Progenitor cell of endocrine pancreas (in vitro differentiated cells): ENCODE measurements at regions not wholly inside any gene's neighbourhood (a gene's known extent, or its start where the extent isn't known, plus 50 kb on each side); places are given as distances from the start of the nearest gene placed in this dataset.

ENCODE experiments used
- DNase-seq: peaks from one replicate; pipeline ENCODE4 v3.0.0; 2021; ENCODE audit warnings: low spot score; ENCODE audit not compliant: unreplicated experiment
- H3K27ac Mint-ChIP-seq: 2 replicates; pipeline ENCODE4 v1.8.0; 2021; ENCODE audit warnings: mild to moderate bottlenecking, moderate library complexity, mixed read lengths
- H3K27me3 Mint-ChIP-seq: 2 replicates; pipeline ENCODE4 v1.8.0; 2021; ENCODE audit warnings: mixed read lengths
- H3K36me3 Mint-ChIP-seq: 2 replicates; pipeline ENCODE4 v1.8.0; 2022; ENCODE audit warnings: mixed read lengths; ENCODE audit not compliant: insufficient read depth
- H3K4me1 Mint-ChIP-seq: 2 replicates; pipeline ENCODE4 v1.8.0; 2021; ENCODE audit warnings: low read depth, mixed read lengths
- H3K4me3 Mint-ChIP-seq: 2 replicates; pipeline ENCODE4 v1.8.0; 2021; ENCODE audit warnings: low read depth, mild to moderate bottlenecking, moderate library complexity, mixed read lengths
- H3K9me3 Mint-ChIP-seq: 2 replicates; pipeline ENCODE4 v1.8.0; 2021; ENCODE audit warnings: low read depth, mixed read lengths
- CTCF ChIP-seq: fragments of 200-600 bp; sonication (generic); IDR thresholded peaks from one replicate; pipeline ENCODE4 v1.5.0; 2021; ENCODE audit warnings: antibody characterized with exemption, mild to moderate bottlenecking; ENCODE audit not compliant: unreplicated experiment

GRCh38 chr22:48212727-48213126 lies 1450.3 kb downstream of the TBC1D22A start:
- H3K4me1 Mint-ChIP-seq: no peaks in the 10 kb centered on the region
- no peak for TF ChIP-seq CTCF
- H3K36me3 Mint-ChIP-seq: no peaks in the 10 kb centered on the region
- H3K9me3 Mint-ChIP-seq: no peaks in the 10 kb centered on the region
- peaks cover 29% of the 10 kb centered on the region for H3K27me3 Mint-ChIP-seq
- DNase-seq: no peak
- H3K27ac Mint-ChIP-seq: no peak overlapping the region
- H3K4me3 Mint-ChIP-seq: no peak overlapping the region

GRCh38 chr22:48210812-48211211 lies 1448.4 kb downstream of the TBC1D22A start:
- no peak overlapping the region for H3K4me3 Mint-ChIP-seq
- DNase-seq: no peak
- no peak overlapping the region for H3K27ac Mint-ChIP-seq

DNA sequence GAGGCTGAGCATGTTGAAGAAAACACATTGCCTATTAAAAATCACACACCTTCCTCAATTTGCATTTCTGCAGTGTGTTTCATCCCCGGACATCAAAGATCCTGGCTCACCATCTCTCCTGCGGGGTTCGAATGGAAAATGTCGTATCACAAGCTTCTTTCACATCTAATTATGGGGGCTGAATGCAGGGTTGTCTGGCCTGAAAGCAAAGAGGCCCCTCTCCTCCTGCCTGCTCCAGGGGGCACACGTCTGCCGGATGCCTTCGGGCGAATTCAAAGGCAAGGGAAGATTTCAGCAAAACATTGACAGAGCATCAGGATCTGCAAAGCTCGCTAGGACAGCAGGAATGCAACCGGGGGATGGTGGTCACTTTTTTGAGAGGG lies 1447.7 kb downstream of the TBC1D22A start:
- Mint-ChIP-seq H3K4me3 (no peak overlapping the region), H3K9me3 (no peaks in the 10 kb centered on the region), H3K27ac (no peak overlapping the region), H3K36me3 (no peaks in the 10 kb centered on the region), H3K4me1 (no peaks in the 10 kb centered on the region), H3K27me3 (peaks cover 49% of the 10 kb centered on the region)
- TF ChIP-seq CTCF: no peak
- no peak for DNase-seq

More at GRCh38 chr22:48210812-48211211, 1448.4 kb downstream of the TBC1D22A start:
- Mint-ChIP-seq H3K4me1 (no peaks in the 10 kb centered on the region), H3K9me3 (no peaks in the 10 kb centered on the region), H3K27me3 (peaks cover 43% of the 10 kb centered on the region), H3K36me3 (no peaks in the 10 kb centered on the region)
- no peak for TF ChIP-seq CTCF

DNA sequence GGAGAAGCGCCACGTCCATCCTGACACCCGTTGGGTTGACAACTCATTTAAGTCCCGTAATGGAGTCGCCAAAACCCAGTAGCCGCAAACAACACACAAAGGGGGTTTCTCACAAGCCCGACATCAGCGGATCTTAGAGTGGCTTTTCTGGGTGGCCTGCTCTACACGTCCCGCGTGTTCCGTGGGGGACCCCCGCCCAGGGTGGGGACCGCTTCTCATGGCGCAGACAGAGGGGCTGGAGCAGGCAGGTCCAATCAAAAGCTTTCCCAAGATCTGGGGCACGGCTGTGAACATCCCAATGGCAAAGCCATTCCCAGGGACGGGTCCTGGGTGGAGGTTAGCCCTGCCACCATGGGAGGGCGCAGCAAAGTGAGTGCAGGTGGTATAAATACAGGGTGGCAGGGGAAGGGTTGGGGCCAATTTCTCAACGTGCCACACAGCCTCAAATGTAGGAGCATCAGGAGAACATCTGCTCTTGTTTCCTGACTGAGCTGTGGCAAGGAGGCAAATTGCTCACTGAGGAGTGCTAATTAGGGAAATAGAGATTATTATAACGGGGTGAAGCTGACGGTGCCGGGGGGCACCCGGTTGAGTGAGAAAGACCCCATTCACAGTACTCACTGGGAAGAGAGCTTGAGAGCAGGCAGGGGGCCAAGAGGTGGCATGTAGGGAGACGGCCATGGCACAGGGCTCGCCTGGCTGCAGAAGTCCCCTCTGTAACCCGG lies 1447.2 kb downstream of the TBC1D22A start:
- Mint-ChIP-seq H3K27me3 (peaks cover 55% of the 10 kb centered on the region), H3K4me3 (no peak overlapping the region), H3K9me3 (no peaks in the 10 kb centered on the region), H3K4me1 (no peaks in the 10 kb centered on the region), H3K36me3 (no peaks in the 10 kb centered on the region), H3K27ac (no peak overlapping the region)
- no peak for DNase-seq
- no peak for TF ChIP-seq CTCF

DNA sequence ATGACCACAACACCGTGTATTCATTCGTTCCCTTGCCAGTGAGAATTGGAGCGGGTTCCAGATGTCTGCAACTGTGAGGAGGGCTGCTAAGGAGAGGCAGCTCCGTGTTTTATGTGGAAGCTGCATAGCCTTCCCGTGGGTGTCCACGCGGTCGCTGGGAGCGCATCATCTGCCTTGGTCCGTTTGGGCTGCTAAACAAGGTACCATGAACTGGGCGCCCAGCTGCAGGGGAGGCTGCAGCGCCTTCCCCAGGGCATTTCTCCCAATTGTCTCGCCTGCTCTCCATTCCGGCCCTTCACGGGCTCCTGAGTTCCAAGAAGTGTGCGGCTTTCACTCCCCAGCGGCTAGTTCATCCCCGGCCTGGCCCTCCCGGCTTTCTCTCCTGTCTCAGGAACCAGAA lies 1446.4 kb downstream of the TBC1D22A start:
- no peaks in the 10 kb centered on the region for H3K36me3 Mint-ChIP-seq
- no peaks in the 10 kb centered on the region for H3K4me1 Mint-ChIP-seq
- H3K27ac Mint-ChIP-seq: no peak overlapping the region
- H3K27me3 Mint-ChIP-seq: peaks cover 56% of the 10 kb centered on the region
- no peaks in the 10 kb centered on the region for H3K9me3 Mint-ChIP-seq
- no peak overlapping the region for H3K4me3 Mint-ChIP-seq
- TF ChIP-seq CTCF: no peak
- no peak for DNase-seq
